ENCODE measurements at regions not wholly inside any gene's neighbourhood (a gene's known extent, or its start where the extent isn't known, plus 50 kb on each side); places are given as distances from the start of the nearest gene placed in this dataset.

DNA sequence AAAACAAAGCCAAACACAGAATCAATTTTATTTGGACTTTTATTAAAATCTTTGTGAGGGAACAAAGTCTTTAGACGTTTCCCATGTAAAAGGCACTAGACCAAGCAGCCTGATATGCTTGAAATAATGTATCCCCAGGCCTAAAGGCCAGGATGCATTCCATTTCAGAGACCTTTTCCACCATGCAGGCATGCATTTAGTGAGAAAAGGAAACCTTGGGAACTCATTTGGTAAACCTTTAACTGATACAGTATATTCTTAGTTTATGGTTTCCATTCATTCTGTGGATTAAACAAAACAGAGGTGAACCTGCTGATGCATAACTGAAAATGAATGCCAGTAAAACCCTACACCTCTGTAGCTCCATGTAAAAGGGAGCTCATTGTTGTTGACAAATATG is 600.0 kb downstream of the NR2F1-AS1 start:
- Histone ChIP-seq H3K4me3 (ENCODE audit: low read depth, low read length, poor library complexity, severe bottlenecking) (no peak overlapping the region), H3K36me3 (ENCODE audit: insufficient read depth, low read length) (no peaks in the 10 kb centered on the region), H2AFZ (ENCODE audit: low read length) (no peak overlapping the region), H3K79me2 (ENCODE audit: insufficient read depth, low read depth, low read length) (no peaks in the 10 kb centered on the region), H3K4me2 (ENCODE audit: low read length) (no peak overlapping the region), H3K27ac (ENCODE audit: low read depth, low read length, poor library complexity, severe bottlenecking) (no peak overlapping the region), H4K20me1 (ENCODE audit: insufficient read depth, low read length) (no peaks in the 10 kb centered on the region), H3K9me3 (ENCODE audit: low read length) (no peaks in the 10 kb centered on the region), H3K4me1 (ENCODE audit: insufficient read depth, low read length, poor library complexity, severe bottlenecking) (no peaks in the 10 kb centered on the region), H3K9me2 (ENCODE audit: insufficient read depth, low read length) (no peaks in the 10 kb centered on the region)
- intact Hi-C loops (cut with micrococcal nuclease; ENCODE audit: unreplicated experiment), result no loop called here
- no peak for DNase-seq (ENCODE audit: low spot score)
- ChIA-PET CTCF (ENCODE audit: unreplicated experiment) (no interaction called here), POLR2A (no interaction called here)
- no TSS peak for BruUV-seq (replicated peaks)
- TF ChIP-seq EZH2phosphoT487 (IDR thresholded peaks at IDR 0.05; ENCODE audit: borderline replicate concordance, low read depth, low read length), result no peak
- TF ChIP-seq, protein P1, sequence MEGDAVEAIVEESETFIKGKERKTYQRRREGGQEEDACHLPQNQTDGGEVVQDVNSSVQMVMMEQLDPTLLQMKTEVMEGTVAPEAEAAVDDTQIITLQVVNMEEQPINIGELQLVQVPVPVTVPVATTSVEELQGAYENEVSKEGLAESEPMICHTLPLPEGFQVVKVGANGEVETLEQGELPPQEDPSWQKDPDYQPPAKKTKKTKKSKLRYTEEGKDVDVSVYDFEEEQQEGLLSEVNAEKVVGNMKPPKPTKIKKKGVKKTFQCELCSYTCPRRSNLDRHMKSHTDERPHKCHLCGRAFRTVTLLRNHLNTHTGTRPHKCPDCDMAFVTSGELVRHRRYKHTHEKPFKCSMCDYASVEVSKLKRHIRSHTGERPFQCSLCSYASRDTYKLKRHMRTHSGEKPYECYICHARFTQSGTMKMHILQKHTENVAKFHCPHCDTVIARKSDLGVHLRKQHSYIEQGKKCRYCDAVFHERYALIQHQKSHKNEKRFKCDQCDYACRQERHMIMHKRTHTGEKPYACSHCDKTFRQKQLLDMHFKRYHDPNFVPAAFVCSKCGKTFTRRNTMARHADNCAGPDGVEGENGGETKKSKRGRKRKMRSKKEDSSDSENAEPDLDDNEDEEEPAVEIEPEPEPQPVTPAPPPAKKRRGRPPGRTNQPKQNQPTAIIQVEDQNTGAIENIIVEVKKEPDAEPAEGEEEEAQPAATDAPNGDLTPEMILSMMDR (conservative IDR thresholded peaks at IDR 0.05; ENCODE audit: low read length), result no peak

DNA sequence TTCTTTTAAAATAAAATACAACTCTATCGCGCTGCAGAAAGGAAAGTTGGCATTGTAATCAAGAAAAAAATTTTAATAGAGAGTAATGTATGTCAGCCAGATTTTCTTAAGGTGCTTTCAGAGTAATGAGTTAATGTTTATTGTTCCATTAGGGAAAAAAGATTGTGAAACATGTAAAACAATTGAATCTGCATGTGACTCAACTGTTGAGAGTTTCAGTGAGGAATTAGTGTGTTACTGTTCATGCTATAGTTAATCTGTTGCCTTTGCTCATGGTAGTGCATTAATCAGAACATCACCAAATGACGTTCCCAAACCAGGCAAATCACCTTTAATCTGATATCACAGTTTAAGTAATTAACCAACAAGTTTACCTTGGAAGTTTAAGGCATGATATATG is 600.5 kb downstream of the NR2F1-AS1 start:
- ChIA-PET CTCF (ENCODE audit: unreplicated experiment) (no interaction called here), POLR2A (no interaction called here)
- H3K4me3 ChIP-seq (ENCODE audit: low read depth, low read length, poor library complexity, severe bottlenecking), result no peak overlapping the region
- H3K79me2 ChIP-seq (ENCODE audit: insufficient read depth, low read depth, low read length), result no peaks in the 10 kb centered on the region
- no peaks in the 10 kb centered on the region for H4K20me1 ChIP-seq (ENCODE audit: insufficient read depth, low read length)
- no peak for DNase-seq (ENCODE audit: low spot score)
- H2AFZ ChIP-seq (ENCODE audit: low read length), result no peak overlapping the region
- H3K9me3 ChIP-seq (ENCODE audit: low read length), result no peaks in the 10 kb centered on the region
- TF ChIP-seq, protein P1 (conservative IDR thresholded peaks at IDR 0.05; ENCODE audit: low read length), result no peak
- TF ChIP-seq EZH2phosphoT487 (IDR thresholded peaks at IDR 0.05; ENCODE audit: borderline replicate concordance, low read depth, low read length), result no peak
- H3K4me2 ChIP-seq (ENCODE audit: low read length), result no peak overlapping the region
- no TSS peak for BruUV-seq (replicated peaks)
- no peaks in the 10 kb centered on the region for H3K9me2 ChIP-seq (ENCODE audit: insufficient read depth, low read length)
- no peaks in the 10 kb centered on the region for H3K36me3 ChIP-seq (ENCODE audit: insufficient read depth, low read length)
- no peaks in the 10 kb centered on the region for H3K4me1 ChIP-seq (ENCODE audit: insufficient read depth, low read length, poor library complexity, severe bottlenecking)
- intact Hi-C loops (cut with micrococcal nuclease; ENCODE audit: unreplicated experiment), result no loop called here
- no peak overlapping the region for H3K27ac ChIP-seq (ENCODE audit: low read depth, low read length, poor library complexity, severe bottlenecking)

DNA sequence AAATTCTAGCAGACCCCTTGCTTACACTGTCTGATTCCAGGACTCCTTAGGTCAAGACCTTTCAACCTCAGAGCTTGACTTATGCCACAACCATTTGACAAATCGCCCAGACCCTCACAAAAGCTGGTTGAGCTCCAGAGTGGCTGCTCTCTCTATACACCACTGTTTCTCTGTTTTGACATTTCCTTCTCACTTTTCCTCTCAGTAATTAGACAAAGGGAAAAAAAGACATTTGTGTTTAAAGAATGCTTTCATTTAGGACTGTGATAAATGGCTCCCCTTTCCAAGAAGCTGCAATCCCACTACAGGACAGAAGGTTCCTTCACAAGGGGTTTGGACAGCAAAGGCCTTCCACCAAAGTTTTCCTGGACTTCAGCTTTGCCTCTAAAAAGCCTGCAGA is 601.3 kb downstream of the NR2F1-AS1 start:
- no peak for DNase-seq (ENCODE audit: low spot score)
- Histone ChIP-seq H3K36me3 (ENCODE audit: insufficient read depth, low read length) (no peaks in the 10 kb centered on the region), H3K27ac (ENCODE audit: low read depth, low read length, poor library complexity, severe bottlenecking) (no peak overlapping the region), H3K4me3 (ENCODE audit: low read depth, low read length, poor library complexity, severe bottlenecking) (no peak overlapping the region), H3K4me1 (ENCODE audit: insufficient read depth, low read length, poor library complexity, severe bottlenecking) (no peaks in the 10 kb centered on the region), H2AFZ (ENCODE audit: low read length) (no peak overlapping the region), H3K79me2 (ENCODE audit: insufficient read depth, low read depth, low read length) (no peaks in the 10 kb centered on the region), H4K20me1 (ENCODE audit: insufficient read depth, low read length) (no peaks in the 10 kb centered on the region), H3K9me2 (ENCODE audit: insufficient read depth, low read length) (no peaks in the 10 kb centered on the region), H3K9me3 (ENCODE audit: low read length) (no peaks in the 10 kb centered on the region), H3K4me2 (ENCODE audit: low read length) (no peak overlapping the region)
- CTCF ChIA-PET (ENCODE audit: unreplicated experiment), result no interaction called here
- no TSS peak for BruUV-seq (replicated peaks)
- POLR2A ChIA-PET, result interaction anchor here (0.8 kb wide), 1 partner anchor 1953 kb away, joined by 3 read pairs; no protein-coding TSS in a partner anchor
- TF ChIP-seq, protein P1 (conservative IDR thresholded peaks at IDR 0.05; ENCODE audit: low read length), result no peak
- intact Hi-C loops (cut with micrococcal nuclease; ENCODE audit: unreplicated experiment), result no loop called here

Data from OCI-LY7 (cell line).